ENCODE measurements at regions not wholly inside any gene's neighbourhood (a gene's known extent, or its start where the extent isn't known, plus 50 kb on each side); places are given as distances from the start of the nearest gene placed in this dataset.
"Not testable (repeated sequence)": the region's sequence is repeated elsewhere in the genome, so short reads cannot be mapped to it uniquely, and the experiment has no call there.

- no peak overlapping the region for H3K4me3 ChIP-seq
- intact Hi-C loops (cut with DNase I; ENCODE audit: low total_unique reads) = no loop called here
- DNase-seq = no peak
- TF ChIP-seq CTCF (IDR thresholded peaks at IDR 0.05) (no peak), POLR2A (IDR thresholded peaks at IDR 0.05) (no peak)
- H3K27me3 ChIP-seq = no peaks in the 10 kb centered on the region
- H3K36me3 ChIP-seq = no peaks in the 10 kb centered on the region
- no peaks in the 10 kb centered on the region for H3K4me1 ChIP-seq
- no peaks in the 10 kb centered on the region for H3K9me3 ChIP-seq
- H3K27ac ChIP-seq = no peak overlapping the region
These were observed 63.0 kb upstream of the PRMT8 start for GRCh38 chr12:3427956-3428355.

GRCh38 chr12:3428631-3429030 lies 62.4 kb upstream of the PRMT8 start:
- Histone ChIP-seq H3K4me3 (no peak overlapping the region), H3K36me3 (no peaks in the 10 kb centered on the region), H3K27me3 (no peaks in the 10 kb centered on the region), H3K4me1 (no peaks in the 10 kb centered on the region), H3K9me3 (no peaks in the 10 kb centered on the region), H3K27ac (no peak overlapping the region)
- DNase-seq = no peak
- TF ChIP-seq POLR2A (IDR thresholded peaks at IDR 0.05) (no peak), CTCF (IDR thresholded peaks at IDR 0.05) (no peak)
- intact Hi-C loops (cut with DNase I; ENCODE audit: low total_unique reads) = no loop called here

DNA sequence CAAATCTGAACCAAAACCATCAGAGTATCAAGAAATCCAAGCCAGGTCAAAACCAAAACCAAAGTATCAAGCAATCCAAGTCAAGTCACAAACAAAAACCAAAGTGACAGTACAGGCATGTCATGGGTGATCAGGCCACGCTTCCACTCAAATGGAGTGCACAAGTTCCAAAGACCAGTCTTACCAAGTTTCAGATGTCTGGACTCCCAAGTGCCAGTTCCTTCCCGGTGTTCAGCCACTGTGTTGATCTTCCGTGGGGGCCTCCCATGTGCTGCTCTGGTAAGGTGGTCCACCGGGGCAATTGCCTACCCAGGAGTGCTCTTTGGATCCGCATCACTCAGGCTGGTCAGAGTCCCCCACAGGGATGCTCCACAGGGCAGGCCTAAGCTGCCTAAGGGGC lies 61.5 kb upstream of the PRMT8 start:
- H3K27ac ChIP-seq; H3K9me3 ChIP-seq; H3K27me3 ChIP-seq; H3K4me1 ChIP-seq; DNase-seq; H3K4me3 ChIP-seq; intact Hi-C loops (cut with DNase I; ENCODE audit: low total_unique reads); H3K36me3 ChIP-seq: not testable (repeated sequence)

- Histone ChIP-seq H3K9me3 (no peaks in the 10 kb centered on the region), H3K4me1 (no peaks in the 10 kb centered on the region), H3K27me3 (no peaks in the 10 kb centered on the region), H3K27ac (no peak overlapping the region), H3K4me3 (no peak overlapping the region), H3K36me3 (no peaks in the 10 kb centered on the region)
- TF ChIP-seq POLR2A (IDR thresholded peaks at IDR 0.05) = no peak
- TF ChIP-seq CTCF (IDR thresholded peaks at IDR 0.05) = no peak
- no peak for DNase-seq
- intact Hi-C loops (cut with DNase I; ENCODE audit: low total_unique reads) = no loop called here
These were observed 59.3 kb upstream of the PRMT8 start for GRCh38 chr12:3431686-3432085.

DNA sequence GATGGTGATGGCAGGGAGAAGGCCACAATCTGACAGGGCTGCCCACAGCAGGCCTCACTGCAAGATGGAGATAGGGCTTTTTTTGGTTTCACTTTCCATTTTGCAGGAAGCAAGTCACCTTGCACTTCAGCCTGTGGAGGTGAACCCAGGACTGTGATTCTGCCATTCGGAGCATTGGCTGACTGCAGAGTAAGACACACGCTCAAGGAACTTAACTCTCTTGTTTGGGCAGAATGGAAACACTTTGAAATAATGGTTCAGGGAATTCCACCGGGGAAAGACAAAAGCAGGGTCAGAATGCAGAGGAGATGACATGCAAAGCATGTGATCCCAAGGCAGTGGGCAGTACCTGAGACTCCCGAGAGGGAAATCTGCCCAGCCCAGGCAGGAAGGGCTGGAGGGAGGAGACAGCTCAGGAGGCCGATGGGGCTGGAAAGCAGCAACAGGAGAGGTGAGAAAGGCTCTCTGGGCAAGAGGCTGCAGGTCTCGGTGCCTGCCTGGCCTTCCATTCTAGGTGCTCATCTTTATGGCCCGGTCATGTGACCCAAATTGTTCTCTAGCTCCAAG lies 58.7 kb upstream of the PRMT8 start:
- H3K27me3 ChIP-seq = no peaks in the 10 kb centered on the region
- no peak for TF ChIP-seq POLR2A (IDR thresholded peaks at IDR 0.05)
- H3K36me3 ChIP-seq = no peaks in the 10 kb centered on the region
- intact Hi-C loops (cut with DNase I; ENCODE audit: low total_unique reads) = no loop called here
- H3K4me3 ChIP-seq = no peak overlapping the region
- no peaks in the 10 kb centered on the region for H3K4me1 ChIP-seq
- no peak for DNase-seq
- H3K9me3 ChIP-seq = no peaks in the 10 kb centered on the region
- H3K27ac ChIP-seq = no peak overlapping the region

DNA sequence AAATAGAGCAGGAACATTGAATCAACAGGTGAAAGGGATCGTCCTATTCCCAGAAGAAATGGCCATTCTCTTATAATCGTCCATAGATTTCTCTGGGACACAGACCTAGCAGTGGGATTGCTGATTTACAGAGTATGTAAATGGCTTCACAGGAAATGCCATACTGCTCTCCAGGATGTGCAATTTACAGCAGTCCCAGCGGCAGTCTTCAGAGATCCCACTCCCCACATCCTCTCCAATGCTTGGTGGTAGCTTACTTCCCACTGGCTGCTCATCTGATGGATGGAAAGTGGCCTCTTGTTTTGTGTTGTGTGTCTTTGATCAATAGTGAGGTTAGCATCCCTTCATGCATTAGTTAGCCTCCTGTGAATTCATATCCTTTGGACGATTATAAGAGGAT lies 58.1 kb upstream of the PRMT8 start:
- DNase-seq = no peak
- Histone ChIP-seq H3K27me3 (no peaks in the 10 kb centered on the region), H3K4me1 (no peaks in the 10 kb centered on the region), H3K9me3 (no peaks in the 10 kb centered on the region), H3K27ac (no peak overlapping the region), H3K4me3 (no peak overlapping the region), H3K36me3 (no peaks in the 10 kb centered on the region)
- TF ChIP-seq CTCF (IDR thresholded peaks at IDR 0.05) (no peak), POLR2A (IDR thresholded peaks at IDR 0.05) (no peak)
- intact Hi-C loops (cut with DNase I; ENCODE audit: low total_unique reads) = no loop called here
